GM19395 (cell line): ENCODE measurements at regions not wholly inside any gene's neighbourhood (a gene's known extent, or its start where the extent isn't known, plus 50 kb on each side); places are given as distances from the start of the nearest gene placed in this dataset.
"Not testable (repeated sequence)": the region's sequence is repeated elsewhere in the genome, so short reads cannot be mapped to it uniquely, and the experiment has no call there.

ENCODE experiments used
- ATAC-seq: cut with Tn5 transposase; IDR thresholded peaks from one replicate; pipeline ENCODE4 v1.9.1; 2021; ENCODE audit warnings: mild to moderate bottlenecking, moderate library complexity; ENCODE audit not compliant: unreplicated experiment

GRCh38 chr9:22649384-22649783 is 202.8 kb downstream of the DMRTA1 start:
- no peak for ATAC-seq

GRCh38 chr9:22650145-22650544 is 203.5 kb downstream of the DMRTA1 start:
- ATAC-seq, result no peak

- ATAC-seq, result no peak
Observed at GRCh38 chr9:22650946-22651345, 204.3 kb downstream of the DMRTA1 start.

GRCh38 chr9:22654833-22655232 is 208.2 kb downstream of the DMRTA1 start:
- no peak for ATAC-seq

- ATAC-seq, result no peak
Observed at GRCh38 chr9:22657713-22658112, 211.1 kb downstream of the DMRTA1 start.

- ATAC-seq, result not testable (repeated sequence)
Observed at GRCh38 chr9:22658484-22658883, 211.9 kb downstream of the DMRTA1 start.

GRCh38 chr9:22682536-22682935 is 235.9 kb downstream of the DMRTA1 start:
- no peak for ATAC-seq

- no peak for ATAC-seq
Observed at GRCh38 chr9:22682961-22683699, 236.5 kb downstream of the DMRTA1 start.

- no peak for ATAC-seq
Observed at GRCh38 chr9:22683700-22684075, 237.1 kb downstream of the DMRTA1 start.

GRCh38 chr9:22693156-22693555 is 246.5 kb downstream of the DMRTA1 start:
- ATAC-seq, result no peak

GRCh38 chr9:22700171-22700570 is 253.5 kb downstream of the DMRTA1 start:
- ATAC-seq, result no peak

- no peak for ATAC-seq
Observed at GRCh38 chr9:22718653-22719052, 272.0 kb downstream of the DMRTA1 start.

- ATAC-seq, result no peak
Observed at GRCh38 chr9:22722492-22722891, 275.9 kb downstream of the DMRTA1 start.

GRCh38 chr9:22731786-22732185 is 285.2 kb downstream of the DMRTA1 start:
- ATAC-seq, result no peak

- no peak for ATAC-seq
Observed at GRCh38 chr9:22739712-22740111, 293.1 kb downstream of the DMRTA1 start.

GRCh38 chr9:22740781-22741180 is 294.2 kb downstream of the DMRTA1 start:
- ATAC-seq, result no peak

- ATAC-seq, result no peak
Observed at GRCh38 chr9:22742401-22742800, 295.8 kb downstream of the DMRTA1 start.

- ATAC-seq, result no peak
Observed at GRCh38 chr9:22773501-22774220, 327.0 kb downstream of the DMRTA1 start.

GRCh38 chr9:22790329-22790728 is 343.7 kb downstream of the DMRTA1 start:
- no peak for ATAC-seq

- no peak for ATAC-seq
Observed at GRCh38 chr9:22808876-22809275, 362.3 kb downstream of the DMRTA1 start.

GRCh38 chr9:22809371-22809770 is 362.7 kb downstream of the DMRTA1 start:
- no peak for ATAC-seq

- ATAC-seq, result no peak
Observed at GRCh38 chr9:22813529-22813928, 366.9 kb downstream of the DMRTA1 start.
